DLD1 (cell line): ENCODE measurements at regions not wholly inside any gene's neighbourhood (a gene's known extent, or its start where the extent isn't known, plus 50 kb on each side); places are given as distances from the start of the nearest gene placed in this dataset.

ENCODE experiments used
- in situ Hi-C: cut with HindIII; loops from 2 replicates; pipeline ENCODE4 v1.10.0; 2017; ENCODE audit warnings: low sequenced_read_pairs

DNA sequence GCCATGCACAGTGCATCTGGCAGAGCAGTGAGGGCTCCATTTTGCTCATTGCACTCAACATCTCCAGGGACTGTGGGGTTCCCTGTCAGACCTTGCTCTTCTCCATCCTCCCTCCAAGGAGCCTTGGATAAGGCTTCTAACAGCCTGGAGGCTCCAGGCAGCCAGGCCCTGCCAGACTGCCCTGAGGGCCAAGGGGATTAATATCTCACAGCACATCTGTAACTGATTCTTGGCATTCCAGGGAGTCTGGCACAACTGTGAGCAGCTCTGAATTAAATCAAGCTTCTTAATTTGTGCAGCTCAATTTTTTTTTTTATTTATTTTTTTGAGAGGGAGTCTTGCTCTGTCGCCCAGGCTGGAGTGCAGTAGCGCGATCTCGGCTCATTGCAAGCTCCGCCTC is 224.5 kb upstream of the PGRMC2 start:
- in situ Hi-C loops = no loop called here

GRCh38 chr4:128510850-128511249 is 223.2 kb upstream of the PGRMC2 start:
- in situ Hi-C loops = no loop called here

- in situ Hi-C loops = no loop called here
Observed at GRCh38 chr4:128502818-128503527, 215.4 kb upstream of the PGRMC2 start.

GRCh38 chr4:128501239-128501638 is 213.6 kb upstream of the PGRMC2 start:
- in situ Hi-C loops = no loop called here

GRCh38 chr4:128488055-128488705 is 200.6 kb upstream of the PGRMC2 start:
- in situ Hi-C loops = no loop called here

DNA sequence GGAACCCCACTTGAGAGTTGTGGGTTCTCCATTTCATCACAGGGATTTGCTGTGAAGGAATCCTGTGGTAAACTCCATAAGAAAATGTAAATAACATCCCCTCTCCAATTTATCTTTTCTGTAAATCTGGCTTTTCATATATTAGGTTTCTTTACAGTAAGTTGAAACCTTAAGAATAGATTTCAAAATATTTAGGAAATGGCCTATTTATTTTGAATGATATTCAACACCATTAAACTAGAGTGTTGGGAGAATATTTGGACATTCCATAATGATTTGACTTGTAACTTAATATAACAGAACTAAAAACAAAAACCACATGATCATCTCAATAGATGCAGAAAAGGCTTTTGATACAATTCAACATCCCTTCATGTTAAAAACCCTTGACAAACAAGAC is 197.3 kb upstream of the PGRMC2 start:
- in situ Hi-C loops = no loop called here

- in situ Hi-C loops = no loop called here
Observed at GRCh38 chr4:128483816-128484215, 196.2 kb upstream of the PGRMC2 start.

GRCh38 chr4:128483041-128483440 is 195.4 kb upstream of the PGRMC2 start:
- in situ Hi-C loops = no loop called here

GRCh38 chr4:128481752-128482480 is 194.3 kb upstream of the PGRMC2 start:
- in situ Hi-C loops = no loop called here

DNA sequence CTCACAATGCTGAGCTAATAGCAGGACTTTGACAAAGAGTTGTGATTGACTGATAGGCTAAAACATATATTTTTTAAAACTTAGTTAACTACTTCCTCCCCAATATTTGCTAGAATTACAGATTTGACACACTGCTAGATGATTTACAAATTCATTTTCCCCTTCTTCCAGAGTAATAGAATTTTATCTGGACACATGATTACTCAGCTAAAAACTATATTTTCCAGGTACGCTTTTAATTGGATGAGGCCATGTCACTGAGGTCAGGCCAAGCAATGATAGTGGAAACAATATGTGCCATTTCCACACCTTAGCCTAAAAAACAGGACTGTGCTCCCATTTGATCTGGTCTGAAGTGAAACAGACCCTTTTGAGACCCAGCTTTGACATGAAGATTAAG is 193.3 kb upstream of the PGRMC2 start:
- in situ Hi-C loops = no loop called here

DNA sequence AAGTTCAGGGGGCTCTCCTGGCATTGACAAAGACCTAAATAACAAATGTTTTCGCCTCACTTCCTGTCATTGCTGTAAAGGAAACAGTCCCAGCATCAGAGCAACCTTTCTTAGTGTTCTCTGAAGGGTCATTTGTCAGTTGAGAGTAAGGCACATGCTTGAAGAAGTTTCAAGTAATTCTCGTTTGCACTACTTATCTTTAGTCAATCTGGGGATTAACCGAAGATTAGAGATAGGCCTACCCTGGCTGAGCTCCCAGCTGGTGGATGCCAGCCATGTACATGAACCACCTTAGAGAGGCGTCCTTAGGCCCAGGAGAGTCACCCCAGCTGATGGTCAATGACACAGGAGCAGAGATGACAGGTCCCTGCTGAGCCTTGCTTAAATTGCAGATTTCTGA is 189.9 kb upstream of the PGRMC2 start:
- in situ Hi-C loops = no loop called here

DNA sequence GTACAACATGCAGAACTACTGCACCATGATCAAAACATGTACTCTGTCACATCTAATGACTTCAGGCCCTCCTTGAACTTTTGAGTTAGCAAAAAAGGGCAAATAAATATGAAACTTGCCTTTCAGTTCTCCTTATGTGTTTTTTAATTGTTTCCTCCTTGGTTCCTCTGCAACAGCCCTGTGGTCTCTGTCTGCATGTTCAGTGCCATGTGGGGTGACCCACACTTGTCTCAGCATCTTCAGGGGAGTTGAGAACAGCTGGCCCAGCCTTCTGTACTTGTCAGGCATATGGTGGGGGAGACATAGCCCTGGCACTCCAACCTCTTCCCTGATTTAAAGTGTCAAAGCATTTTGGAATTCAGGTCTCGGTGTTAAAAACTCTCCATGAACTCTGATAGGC is 188.0 kb upstream of the PGRMC2 start:
- in situ Hi-C loops = no loop called here

DNA sequence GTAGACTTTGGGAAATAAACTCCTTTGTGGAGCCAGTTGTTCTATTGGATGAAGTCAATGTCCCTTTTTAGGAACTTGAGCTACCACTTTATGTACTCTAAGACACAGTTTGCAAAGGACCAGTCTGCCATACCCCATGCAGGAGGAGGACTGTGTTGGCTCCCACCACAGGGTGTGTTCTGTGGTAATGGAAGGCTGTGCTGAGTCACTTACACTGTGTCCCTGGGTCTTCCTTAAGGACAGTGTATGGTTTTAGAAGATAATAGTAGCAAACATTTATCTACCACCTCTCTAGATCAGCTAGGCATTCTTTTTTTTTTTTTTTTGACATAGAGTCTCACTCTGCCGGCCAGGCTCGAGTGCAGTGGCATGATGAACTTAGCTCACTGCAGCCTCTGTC is 184.0 kb upstream of the PGRMC2 start:
- in situ Hi-C loops = no loop called here

DNA sequence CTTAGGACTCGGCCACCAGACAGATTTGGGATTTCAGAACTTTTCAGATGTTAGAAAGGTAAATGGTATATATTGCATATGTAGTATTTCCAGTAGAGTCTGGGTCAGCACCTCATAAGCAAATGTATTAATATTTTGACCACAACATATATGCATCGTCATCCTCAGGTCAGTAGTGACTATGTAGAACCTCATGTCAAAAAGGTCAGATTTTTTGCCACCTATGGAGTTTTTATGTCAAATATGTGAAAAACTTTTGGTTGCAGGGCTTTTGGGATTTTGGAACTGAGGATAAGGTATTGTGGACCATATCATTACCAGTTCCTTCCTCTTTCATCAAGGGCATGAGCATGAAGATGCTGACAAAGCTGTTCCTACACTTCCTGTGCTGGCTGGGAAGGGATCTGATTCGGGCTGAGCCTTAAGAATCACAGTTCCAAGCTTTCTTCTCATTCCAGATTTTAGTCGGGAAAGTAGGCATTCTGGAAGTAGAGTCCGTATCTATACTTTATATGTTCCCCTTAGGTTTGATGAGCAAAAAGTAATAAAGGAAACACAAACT is 183.0 kb upstream of the PGRMC2 start:
- in situ Hi-C loops = no loop called here

DNA sequence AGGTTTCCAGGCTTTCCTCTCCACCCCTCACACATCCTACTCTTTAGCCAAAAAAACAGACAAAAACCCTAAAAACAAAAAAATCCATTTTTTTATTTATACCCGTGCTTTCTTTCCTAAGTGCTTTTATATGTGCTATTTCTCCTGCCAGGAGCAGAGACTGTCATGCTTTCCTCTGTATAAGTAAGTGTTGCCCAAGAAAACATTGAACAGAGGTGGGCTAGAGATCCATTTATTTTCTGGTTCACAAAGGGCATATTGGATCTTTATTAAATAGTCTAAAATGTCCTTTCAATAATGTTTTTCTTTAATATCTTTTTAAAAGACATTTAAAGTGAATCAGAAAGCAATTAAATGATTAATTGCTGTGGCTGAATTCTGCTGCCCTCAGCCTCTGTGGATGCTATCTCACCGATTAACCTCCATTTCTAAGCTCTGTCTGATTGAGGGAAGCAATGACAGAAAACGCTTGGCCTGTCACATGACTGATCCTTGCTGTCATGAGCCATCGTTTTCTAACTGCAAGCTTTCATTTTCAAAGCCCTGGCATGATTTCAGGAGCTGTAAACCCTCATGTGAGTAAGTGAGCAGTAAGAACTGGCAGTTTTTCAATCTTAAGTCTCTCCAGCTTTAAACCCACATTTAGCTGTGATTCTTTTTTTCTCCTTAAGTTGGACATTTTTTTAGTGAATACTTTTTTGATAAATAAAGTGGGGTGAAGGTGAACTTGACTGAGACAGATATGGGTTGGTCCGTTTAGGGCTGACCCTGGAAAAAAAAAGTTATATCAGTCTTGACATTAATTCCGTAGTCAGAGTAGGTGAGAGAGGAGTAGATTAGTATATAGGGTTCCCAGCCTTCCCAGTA is 180.7 kb upstream of the PGRMC2 start:
- in situ Hi-C loops = no loop called here

- in situ Hi-C loops = no loop called here
Observed at GRCh38 chr4:128465523-128465922, 177.9 kb upstream of the PGRMC2 start.

DNA sequence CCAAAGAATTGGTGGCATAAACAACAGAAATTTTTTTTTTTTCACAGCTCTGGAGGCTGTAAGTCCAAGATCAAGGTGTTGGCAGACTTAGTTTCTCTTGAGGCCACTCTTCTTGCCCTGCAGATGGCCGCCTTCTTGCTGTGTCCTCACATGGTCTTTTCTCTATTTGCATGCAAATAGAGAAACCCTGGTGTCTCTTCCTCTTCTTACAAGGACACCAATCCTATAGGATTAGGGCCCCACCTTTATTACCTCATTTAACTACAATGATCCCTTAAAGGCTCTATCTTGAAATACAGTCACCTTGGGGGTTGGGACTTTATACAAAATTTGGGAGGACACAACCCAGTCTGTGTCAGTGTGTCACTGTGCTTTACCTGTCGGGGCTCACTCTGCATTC is 175.4 kb upstream of the PGRMC2 start:
- in situ Hi-C loops = no loop called here

DNA sequence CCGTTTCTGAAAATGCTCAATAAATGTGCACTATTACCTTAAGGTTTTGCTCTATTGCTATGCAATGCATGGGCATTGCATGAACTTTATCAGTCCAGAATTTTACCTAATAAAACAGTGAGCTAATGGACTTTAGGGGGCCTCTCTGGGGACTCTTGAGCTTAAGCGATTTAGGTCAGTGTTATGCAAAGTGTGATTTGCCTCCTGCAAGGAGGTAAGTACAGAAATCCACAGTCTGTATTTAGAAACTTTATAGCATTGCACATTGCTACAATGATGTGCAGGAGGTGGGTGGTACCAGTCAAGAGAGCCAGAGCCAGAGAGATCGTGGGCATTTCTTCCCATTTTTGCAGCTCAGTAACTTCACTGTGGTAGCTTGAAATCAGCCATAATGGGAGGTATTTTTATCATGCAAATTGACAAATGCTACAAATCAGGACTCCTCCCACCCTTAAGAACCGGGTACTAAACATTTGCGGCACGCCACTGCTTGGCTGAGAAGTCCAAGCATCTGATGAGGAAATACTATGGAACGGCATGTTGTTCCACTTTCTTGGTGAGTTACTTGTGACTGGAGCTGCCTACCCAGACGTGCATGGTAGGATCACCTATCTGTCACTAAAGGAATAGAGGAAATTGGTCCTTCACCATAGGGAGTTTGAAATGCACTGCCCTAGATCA is 174.6 kb upstream of the PGRMC2 start:
- in situ Hi-C loops = no loop called here

DNA sequence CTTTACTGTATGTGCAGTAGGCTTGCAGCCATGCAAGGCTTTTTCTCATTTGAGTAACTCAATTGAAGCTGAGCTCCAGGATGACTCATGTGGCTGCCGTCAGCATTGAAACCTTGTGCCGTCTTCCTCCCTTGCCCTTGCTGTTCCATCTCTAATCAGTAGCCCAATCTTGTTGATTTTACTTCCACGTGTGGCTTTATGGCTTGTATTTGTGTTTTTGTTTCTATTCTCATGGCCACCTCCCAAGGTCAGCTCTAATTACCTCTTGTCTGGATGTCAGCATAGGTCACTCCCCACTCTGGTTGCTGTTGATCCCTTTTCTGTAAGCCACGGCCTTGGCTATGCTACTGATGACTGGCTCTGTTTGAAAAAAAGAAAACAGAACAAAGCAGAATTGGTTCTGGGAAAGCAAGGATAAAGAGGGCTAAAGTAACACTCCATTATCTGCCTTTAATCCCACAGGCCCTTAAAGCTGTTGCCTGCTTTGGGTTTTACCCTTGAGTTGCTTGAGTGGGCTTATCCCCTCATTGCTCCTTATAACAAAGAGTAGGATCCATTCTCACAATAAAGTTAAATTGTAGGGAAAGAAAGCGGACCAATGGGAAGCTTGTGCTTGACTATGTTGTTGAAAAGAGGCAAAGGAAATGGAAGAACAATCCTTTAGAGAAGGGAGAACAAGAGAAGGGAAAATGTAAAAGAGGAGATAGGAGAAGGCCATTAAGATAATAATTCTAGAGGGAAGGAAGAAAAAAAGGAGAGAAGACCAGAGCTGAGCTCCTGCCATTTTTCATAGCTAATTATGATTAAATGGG is 173.9 kb upstream of the PGRMC2 start:
- in situ Hi-C loops = no loop called here
